EL (cell line): ENCODE measurements at regions not wholly inside any gene's neighbourhood (a gene's known extent, or its start where the extent isn't known, plus 50 kb on each side); places are given as distances from the start of the nearest gene placed in this dataset.
A peak's percentile ranks its signal among the peaks of the same experiment; 100 is the strongest.

Experiments used
- DNase-seq: peaks from one replicate; pipeline ENCODE4 v3.0.0-alpha.2; 2016

DNA sequence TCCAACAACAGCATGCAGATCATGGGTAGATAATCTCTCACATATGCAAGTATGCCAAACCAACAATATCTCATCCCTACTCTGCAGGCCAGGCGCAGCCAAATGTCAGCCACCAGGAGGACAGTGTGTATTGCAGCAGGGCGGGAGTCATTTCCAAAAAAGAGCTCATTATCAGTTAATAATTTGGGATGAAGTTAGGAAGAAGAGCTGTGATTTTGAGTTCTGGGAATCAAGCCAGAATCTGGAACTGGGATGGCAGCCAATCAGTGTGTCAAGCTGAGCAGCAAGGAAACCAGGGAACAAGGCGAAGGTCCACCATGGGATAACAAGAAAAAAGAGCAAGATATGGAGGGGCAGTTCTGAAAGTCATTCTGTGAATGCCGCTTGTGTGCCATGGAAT is 88.2 kb upstream of the CAMK2D start:
- no peak for DNase-seq

DNA sequence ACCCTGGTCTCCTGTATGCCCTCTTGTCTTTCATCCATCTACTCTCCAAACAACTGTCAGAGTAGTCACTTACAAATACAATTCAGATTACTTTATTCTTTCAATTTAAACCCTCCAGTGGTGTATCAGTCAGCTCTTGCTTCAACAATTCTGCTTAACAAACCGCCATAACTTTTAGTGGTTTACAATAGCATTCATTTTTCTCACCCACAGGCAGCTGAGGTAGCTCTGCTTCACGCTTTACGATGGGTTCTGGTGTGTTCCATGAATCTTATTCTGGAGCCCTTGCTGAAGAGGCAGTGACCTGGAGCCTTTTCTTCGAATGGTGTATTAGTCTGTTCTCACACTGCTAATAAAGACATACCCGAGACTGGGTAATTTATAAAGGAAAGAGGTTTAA is 86.2 kb upstream of the CAMK2D start:
- DNase-seq = no peak

DNA sequence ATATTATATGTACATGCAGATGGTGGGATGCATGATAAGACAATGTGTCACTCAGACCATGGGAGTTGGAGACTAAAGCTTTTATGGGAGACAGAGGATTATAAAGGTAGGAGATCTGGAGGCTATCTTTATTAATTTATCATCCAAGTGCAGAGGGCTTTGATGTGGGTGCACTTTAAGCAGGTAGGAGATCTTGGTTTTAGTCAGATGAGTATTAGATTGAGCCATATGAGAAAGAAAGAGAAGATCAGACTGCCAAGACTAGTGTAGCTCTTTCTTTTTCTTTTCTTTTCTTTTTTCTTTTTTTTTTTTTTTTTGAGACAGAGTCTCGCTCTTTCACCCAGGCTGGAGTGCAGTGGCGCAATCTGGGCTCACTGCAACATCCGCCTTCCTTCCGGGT is 84.9 kb upstream of the CAMK2D start:
- no peak for DNase-seq

DNA sequence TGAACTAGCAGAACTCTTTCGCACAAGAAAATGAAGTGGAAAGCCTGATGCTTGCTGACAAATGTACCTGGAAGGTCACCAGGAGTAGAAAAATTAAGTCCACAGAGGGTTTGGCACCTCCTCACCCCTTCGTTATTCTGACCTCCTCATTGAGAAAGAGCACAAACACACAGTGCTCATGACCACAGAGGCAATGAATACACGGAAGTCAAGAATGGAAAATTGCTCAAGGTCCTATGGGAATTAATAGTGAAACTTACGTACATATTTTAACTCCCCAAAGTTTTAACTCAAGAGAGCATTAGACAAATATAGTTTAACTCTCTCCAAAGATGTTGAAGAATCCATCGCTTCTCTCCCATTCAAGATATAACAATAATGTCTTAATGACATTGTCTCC is 83.6 kb upstream of the CAMK2D start:
- DNase-seq = no peak

DNA sequence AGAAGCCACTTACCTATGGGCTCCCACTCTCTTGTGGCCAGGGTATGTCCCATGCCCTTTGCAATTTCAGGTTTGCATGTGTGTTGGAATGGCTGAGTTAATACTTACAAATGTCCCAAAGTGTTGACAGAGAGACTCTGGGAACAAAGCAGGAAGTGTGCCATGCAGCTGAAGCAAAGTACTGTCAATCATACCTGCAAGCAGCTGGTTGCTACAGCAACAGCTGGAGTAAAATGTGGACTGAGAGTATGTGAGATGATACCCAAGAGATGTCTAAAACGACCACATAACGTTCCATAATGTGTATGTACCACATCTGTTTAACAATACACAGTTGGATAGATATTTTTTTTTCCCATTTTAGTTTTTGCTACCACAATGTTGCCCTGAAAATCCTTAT is 82.8 kb upstream of the CAMK2D start:
- DNase-seq = no peak

DNA sequence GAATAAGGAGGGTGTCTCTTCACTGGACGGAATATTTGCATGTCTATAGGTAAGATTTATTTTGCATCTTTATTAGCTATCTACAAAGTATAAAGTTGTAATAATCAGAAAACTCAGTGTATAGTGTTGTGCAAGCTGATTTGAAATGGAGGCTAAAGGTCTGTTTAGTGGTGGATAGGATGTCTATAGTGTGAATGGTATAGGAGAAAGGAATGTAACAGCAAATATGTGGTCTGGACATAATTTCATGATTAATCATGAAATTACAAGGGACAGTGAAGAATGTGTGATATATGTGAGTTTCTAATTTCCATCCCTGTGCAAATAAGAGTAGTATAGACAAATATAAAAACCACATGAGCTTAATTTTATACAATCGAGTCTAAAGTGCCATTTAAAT is 79.3 kb upstream of the CAMK2D start:
- peak; percentile 34 for DNase-seq

DNA sequence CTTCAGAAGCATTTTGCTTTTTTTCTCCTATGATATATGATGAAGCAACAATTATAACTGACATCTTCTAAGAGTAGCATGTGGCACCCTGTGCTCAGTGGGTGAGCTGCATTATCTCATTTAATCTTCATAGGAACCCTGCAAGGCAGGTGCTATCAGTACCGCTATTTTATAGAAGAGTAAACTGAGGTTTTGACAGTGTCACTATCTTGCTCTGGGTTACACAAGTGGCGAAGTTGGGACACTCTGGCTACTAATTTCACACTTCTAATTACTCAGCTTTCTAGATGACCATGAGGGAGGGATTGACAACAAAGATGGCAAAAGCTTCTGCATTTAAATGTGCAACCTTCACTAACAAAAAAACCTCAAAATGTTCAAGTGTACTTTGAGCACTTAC is 76.9 kb upstream of the CAMK2D start:
- DNase-seq = no peak

DNA sequence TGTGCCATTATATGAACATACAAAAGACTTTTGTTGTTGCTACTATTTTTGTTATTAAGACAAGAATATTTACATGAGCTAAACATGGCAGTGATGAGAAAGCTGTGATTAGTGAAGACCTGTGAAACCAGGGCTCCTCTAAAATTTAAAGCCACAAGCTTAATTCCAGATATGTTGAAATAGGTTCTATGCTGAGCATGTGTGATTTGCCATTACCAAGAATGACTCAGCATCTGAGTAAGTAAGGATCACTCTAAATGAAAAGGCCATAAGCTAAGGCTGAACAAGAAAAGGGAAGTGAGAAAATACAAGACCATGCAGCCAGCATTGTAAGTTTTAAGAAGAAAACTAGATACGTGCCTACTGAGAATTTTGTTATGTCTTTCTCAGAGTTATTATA is 75.9 kb upstream of the CAMK2D start:
- peak; percentile 83 for DNase-seq

DNA sequence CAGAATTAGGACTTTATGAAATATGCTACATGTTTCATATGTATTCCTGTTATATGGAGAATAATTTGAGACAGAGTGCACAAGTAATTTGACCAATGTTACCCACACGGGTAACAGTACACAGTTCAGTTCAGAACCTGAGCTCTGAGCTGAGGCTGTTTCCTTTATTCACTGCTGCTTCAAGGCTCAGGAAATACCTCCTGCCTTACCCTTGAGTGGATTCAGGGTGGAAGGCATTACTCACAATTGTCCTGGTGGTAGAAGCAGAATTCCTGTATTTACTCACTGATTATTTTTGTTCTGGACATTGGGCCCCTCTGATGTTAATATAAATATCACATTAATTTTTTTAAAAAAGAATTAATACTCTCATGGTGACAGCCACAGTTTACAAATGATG is 73.5 kb upstream of the CAMK2D start:
- peak; percentile 62 for DNase-seq

DNA sequence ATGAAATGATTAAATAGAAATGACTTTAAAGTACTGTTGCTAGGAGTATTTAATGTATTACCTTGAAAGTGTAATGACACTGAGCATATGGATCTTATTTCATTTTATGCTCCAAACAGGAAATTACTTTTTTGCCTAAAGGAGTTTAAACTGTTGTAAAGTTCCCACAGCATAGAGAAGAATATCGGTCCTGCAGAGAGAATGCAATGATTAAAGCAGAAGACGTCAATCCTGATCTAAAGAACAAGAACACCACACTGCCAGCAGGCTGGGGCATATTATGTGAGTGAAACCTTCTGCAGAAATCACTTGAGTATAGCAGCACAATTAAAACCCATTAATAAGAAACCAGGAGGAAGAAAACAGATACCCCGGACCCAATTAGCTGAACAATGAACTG is 72.8 kb upstream of the CAMK2D start:
- no peak for DNase-seq

DNA sequence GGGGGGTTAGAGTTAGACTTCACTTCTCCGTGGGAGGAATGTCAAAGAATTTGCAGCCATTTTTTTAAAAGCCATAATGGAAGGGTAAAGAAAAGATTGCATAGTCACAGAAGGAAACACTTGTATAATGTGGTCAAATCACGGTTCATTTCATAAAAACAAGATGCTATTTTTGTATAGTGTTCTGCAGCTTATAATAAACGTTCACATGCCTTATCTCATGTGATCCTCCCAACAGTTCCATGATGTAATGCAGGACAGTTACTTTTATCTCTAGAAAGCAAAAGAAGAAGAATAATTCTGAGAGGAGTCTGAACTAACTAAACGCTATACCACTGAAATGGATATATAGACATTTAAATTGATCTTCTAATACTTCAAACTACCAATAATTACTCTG is 71.3 kb upstream of the CAMK2D start:
- no peak for DNase-seq

DNA sequence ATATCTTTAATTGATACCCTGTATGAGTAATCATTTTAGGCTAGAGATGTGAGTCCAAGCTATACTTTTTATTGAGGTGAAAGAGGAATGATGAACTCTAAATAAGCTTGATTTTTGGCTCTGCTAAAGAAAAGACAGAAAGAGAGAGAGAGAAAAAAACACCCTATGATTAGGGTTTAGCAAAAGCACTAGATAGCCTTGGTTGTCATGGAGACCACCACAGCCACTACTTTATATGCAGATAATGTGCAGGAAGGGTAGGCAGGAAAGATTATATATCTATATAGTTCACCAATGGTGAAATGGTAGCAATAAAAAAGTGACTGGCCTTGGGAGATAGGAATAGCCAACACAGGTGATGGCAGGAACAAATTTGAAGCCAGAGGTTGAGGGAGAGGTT is 69.9 kb upstream of the CAMK2D start:
- DNase-seq = no peak

DNA sequence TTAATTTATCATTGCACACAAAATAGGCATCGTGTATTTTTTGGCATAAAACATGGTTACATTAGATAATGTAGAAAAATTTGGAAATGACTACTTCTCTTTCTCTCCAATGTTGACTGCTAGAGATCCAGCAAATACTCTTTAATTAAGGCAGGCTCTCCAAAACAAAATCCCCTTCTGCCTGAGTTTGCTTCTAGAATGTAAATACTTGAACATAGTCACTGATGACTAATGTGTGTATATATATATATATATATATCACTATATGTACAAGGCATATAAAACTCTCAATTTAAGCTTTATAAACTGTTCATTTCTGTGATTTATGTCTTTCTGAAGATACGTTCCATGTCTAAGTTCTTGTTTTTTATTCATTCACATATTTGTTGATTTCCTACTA is 67.2 kb upstream of the CAMK2D start:
- DNase-seq = no peak

DNA sequence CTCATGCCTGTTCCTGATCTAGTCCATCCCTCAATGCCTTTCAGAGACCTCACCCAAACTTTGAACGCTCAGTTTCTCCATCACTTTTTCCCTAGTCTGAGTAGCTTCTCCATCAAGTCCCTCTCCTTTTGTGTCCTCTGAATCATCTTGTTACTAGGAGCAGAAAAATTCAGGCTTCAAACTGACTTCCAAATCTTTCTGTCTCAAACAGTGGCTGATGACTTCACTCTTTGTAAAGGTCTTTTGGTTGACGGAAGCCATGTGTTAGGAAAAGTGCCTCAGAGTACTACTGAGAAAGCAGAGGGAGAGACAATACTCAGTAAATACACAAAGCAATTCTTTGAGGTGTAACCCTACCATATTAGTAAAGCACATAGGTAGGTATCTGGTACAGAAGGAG is 65.7 kb upstream of the CAMK2D start:
- peak; percentile 27 for DNase-seq

DNA sequence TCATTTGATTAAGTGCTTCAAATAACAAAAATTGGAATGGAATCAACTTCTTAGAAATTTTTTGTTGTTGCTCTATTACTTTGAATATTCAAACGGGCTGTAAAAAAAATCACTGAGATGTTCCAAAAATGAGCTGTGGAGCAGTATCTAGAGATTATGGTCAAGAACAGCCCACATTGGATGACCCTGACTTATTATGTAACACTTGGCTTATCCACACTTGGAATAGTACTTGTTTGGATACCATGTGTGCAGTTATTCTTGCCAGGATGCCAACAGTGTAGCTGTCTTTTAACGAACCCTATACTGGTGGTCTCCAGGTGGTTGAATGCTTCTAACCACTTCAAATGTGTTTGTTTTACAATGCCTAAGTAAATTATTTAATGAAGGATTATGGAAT is 64.9 kb upstream of the CAMK2D start:
- DNase-seq = no peak

DNA sequence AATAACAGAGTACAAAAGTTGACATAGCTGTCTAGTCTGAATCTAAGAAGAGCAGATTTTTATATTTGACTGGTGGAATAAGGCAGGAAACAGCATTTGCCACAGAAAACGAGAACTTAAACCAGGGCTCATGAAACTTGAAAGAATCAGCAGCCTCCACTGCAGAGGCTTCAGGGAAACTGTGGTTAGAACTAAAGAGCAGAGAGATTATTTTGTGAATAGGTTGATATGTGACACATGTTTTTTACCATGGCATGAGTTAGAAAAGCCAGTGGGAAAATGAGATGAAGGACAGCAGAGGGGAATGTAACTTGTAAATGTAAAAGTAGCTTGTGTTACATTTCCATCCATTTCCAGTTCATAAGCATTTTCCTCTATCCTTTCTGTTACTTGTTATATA is 63.7 kb upstream of the CAMK2D start:
- no peak for DNase-seq

DNA sequence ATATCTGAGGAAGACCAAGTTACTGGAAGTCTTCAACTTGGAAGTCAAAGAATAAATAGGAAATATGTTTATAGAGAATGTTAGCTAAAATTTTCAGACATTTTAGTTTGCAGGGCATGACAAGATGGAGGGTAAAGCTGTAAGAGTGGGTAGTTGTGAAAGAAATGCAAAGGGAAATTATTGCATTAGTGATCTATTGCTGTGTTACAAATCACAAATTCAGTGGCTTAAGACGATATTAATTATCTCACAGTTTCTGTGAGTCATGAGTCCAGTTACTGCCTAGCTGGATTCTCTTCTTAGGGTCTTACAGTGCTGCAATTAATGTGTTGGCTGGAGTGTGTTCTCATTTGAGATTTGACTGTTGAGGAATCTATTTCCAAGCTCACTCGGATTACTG is 62.9 kb upstream of the CAMK2D start:
- no peak for DNase-seq

DNA sequence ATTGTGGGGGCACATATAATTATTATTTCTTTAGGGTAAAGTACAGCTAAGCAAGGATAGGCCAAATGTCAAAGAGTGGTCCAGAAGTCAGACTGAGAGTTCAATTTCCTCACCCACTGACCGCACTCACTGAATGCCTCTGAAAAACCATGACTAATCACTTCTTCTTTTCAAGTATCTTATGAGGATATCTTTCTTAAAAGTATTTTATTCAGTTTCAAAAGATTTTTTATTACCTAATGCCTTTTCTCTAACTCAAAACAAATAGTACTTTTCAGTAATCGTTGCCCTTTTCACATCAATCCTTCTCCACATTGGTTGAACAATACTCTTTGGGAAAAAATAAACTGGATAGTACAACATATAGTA is 61.7 kb upstream of the CAMK2D start:
- no peak for DNase-seq

DNA sequence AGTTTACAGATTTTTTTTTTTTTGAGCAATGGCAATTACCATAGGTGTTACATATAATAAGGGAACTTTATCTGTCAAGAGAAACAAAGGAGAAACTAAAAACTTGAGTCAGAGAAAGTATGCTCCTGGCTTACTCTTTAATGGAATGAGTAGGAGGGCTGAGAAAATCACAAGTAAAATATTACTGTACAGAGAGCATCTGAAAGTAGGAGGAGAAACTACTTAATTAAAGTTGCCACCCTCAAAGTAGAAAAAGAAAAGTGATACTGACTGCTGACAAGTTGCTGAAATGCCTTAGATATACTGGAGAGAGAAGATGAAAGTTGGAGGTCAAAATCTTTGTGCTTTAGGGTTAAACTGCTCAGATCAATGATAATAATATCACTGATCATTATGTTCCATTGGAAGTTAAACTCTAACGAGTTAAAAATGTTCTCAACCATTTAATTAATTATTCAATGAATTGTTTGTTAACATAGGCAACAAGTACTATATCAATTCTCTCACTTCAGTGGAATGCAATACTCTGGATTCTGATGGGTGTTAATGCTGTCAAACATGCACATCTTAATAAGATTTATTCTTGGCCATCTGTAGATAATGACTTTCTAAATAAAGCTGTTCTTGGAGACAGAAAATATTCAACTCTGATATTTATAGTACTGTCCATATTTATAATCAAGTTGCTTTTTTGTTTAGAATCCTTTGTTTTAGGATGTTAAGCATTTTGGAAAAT is 61.2 kb upstream of the CAMK2D start:
- DNase-seq = no peak

DNA sequence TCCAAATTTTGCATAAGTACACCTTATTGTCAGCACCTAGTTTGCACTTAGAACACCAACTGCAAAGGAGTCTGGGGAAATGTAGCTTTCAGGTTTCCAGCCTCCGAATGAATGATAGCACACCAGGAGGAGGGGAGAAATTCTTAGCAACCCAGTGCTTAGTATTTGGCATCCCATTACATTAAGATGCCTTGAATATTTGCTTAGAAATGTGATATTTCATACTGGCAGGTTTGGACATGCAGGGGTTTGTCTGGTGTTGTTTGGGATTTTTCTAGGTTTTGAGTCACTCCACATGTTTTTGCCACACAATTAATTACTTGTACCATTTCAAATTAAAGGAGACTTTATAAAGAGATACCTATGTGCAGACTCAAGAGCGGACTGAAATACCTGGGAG is 60.3 kb upstream of the CAMK2D start:
- no peak for DNase-seq

DNA sequence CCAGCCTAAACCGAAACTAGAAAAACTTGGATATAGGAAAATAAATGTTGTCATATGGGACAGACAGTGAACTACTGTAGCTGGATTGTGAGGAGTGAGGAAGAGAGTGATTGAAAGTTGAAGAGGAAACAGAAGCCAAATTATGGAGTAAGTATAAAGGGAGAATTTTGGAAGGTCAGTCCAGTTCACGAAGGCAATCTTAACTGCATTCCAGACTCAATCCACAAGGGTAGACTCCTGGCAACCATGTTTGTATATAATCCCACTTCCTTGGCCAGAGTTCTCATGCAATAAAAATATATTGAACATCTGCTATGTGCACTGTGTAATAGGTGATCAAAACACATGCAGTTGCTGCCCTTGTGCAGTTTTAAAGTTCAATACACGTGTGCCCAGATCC is 58.6 kb upstream of the CAMK2D start:
- DNase-seq = no peak

DNA sequence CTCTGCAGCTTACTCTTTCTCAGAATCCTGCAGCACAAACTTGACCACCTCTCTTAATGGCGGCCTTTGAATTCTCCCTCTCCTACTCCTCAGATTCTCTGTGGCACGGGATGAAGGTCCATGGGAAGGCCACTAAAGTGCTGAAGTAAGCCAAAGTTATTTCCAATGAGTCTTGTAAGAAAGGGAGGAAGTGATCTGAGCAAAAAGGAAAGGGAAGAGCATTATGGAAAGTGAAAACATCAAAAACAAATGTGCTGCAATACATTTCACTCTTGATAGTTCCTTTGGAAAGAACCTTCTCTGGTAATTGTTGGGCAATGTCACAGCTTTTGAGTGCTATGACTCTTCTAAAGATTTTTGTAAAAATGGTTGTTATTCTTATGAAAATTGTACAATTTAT is 54.3 kb upstream of the CAMK2D start:
- DNase-seq = no peak

DNA sequence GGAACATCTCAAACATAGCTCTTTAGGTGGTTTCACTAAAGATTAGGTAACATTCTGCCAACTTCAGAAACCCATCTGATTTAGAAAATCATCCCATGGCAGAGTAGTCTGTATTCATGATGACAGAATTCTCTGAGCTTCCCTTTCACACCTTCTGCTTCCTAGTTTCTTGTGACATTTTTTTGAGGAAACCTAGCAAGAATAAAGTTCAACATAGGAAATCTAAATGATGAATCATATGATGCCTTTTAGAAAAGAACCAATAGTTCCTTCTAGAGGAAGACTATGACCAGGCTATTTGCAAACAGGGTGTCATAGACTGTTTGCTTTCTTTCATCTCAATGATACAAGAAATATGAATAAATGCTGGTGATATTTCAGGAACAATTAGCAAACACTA is 49.8 kb upstream of the CAMK2D start:
- DNase-seq = no peak
